Endothelial cell of umbilical vein (primary cell): ENCODE measurements at regions not wholly inside any gene's neighbourhood (a gene's known extent, or its start where the extent isn't known, plus 50 kb on each side); places are given as distances from the start of the nearest gene placed in this dataset.

Source experiments
- BruUV-seq: library from RNA; stranded (reverse); fragments of 400-500 nt; replicated peaks from 2 replicates; lab custom pipeline; 2021; lab: Mats Ljungman, UMichigan
- CTCF ChIA-PET: fragments of 300-600, 350-600 bp; sonication (Branson Sonifier 250); formaldehyde crosslinking; loops from one replicate; lab custom pipeline; 2021; ENCODE audit warnings: antibody characterized with exemption, inconsistent platforms; lab: Charles Lee
- POLR2A ChIA-PET: fragments of 300-600, 350-600 bp; sonication (Branson Sonifier 250); formaldehyde crosslinking; loops from one replicate; lab custom pipeline; 2021; ENCODE audit warnings: antibody characterized with exemption, inconsistent platforms; lab: Charles Lee
- DNase-seq: peaks from one replicate; pipeline ENCODE4 v3.0.0-alpha.2; 2011; ENCODE audit warnings: low read depth, low spot score
- FAIRE-seq: peaks from 2 replicates; lab custom pipeline; 2011; peaks lifted over from hg19 to GRCh38; lab: Jason Lieb, UNC
- H2AFZ ChIP-seq: 2 replicates; pipeline ENCODE4 v1.6.0; 2012; ENCODE audit warnings: low read depth, low read length, control low read depth, inconsistent platforms
- H3K27ac ChIP-seq: 2 replicates; pipeline ENCODE4 v1.5.1; 2011; ENCODE audit warnings: low read depth, mild to moderate bottlenecking, control low read depth, low read length, moderate library complexity; ENCODE audit not compliant: insufficient read depth
- H3K27me3 ChIP-seq, 2 experiments: 2 replicates each; pipeline versions ENCODE4 v1.6.0 to v1.6.1; 2011; ENCODE audit warnings: low read length in 2 of 2, mixed read lengths in 1 of 2; ENCODE audit not compliant: control insufficient read depth in 2 of 2, insufficient read depth in 2 of 2
- H3K36me3 ChIP-seq, 2 experiments: 2 replicates in 1 of 2; 3 replicates in 1 of 2; pipeline ENCODE4 v1.5.1; 2011; ENCODE audit warnings: low read length in 2 of 2, mild to moderate bottlenecking in 1 of 2, moderate library complexity in 1 of 2; ENCODE audit not compliant: control insufficient read depth in 2 of 2, insufficient read depth in 2 of 2; ENCODE audit errors: extremely low read depth in 1 of 2
- H3K4me1 ChIP-seq: 3 replicates; pipeline ENCODE4 v1.5.1; 2011; ENCODE audit warnings: mild to moderate bottlenecking, low read length; ENCODE audit not compliant: control insufficient read depth, insufficient read depth; ENCODE audit errors: extremely low read depth
- H3K4me2 ChIP-seq: 2 replicates; pipeline ENCODE4 v1.6.1; 2011; ENCODE audit warnings: low read length, control low read depth, mixed read lengths; ENCODE audit not compliant: insufficient read depth
- H3K4me3 ChIP-seq, 3 experiments: fragments of 200-600 bp in 1 of 3; sonication (generic), shearing (Covaris generic) in 1 of 3; replicated peaks in 1 of 3; 2 replicates each; pipeline ENCODE4 v1.5.1; 2011 to 2016; ENCODE audit warnings: control low read depth in 3 of 3, low read length in 3 of 3, mild to moderate bottlenecking in 2 of 3, inconsistent platforms in 1 of 3, low read depth in 1 of 3, moderate library complexity in 1 of 3; ENCODE audit not compliant: insufficient read depth in 1 of 3
- H3K79me2 ChIP-seq: 2 replicates; pipeline ENCODE4 v1.6.0; 2012; ENCODE audit warnings: low read length, inconsistent platforms; ENCODE audit not compliant: control insufficient read depth, insufficient read depth
- H3K9ac ChIP-seq: replicated peaks from 2 replicates; pipeline ENCODE3; 2011; ENCODE audit warnings: low read length, control low read depth; ENCODE audit not compliant: insufficient read depth; ENCODE audit errors: extremely low read depth
- H3K9me1 ChIP-seq: replicated peaks from 3 replicates; pipeline ENCODE4 v1.6.0; 2011; ENCODE audit warnings: mild to moderate bottlenecking, low read length; ENCODE audit not compliant: control insufficient read depth, insufficient read depth; ENCODE audit errors: extremely low read depth
- H3K9me3 ChIP-seq: replicated peaks from 2 replicates; pipeline ENCODE4 v1.5.1; 2012; ENCODE audit warnings: low read length, inconsistent platforms; ENCODE audit not compliant: control insufficient read depth, insufficient read depth
- H4K20me1 ChIP-seq: replicated peaks from 2 replicates; pipeline ENCODE3; 2011; ENCODE audit warnings: mild to moderate bottlenecking, low read length; ENCODE audit not compliant: control insufficient read depth, insufficient read depth; ENCODE audit errors: extremely low read depth
- EZH2 ChIP-seq: IDR thresholded peaks from 2 replicates; pipeline ENCODE4 v1.6.1; 2012; ENCODE audit warnings: borderline replicate concordance, low read depth, mild to moderate bottlenecking, moderate library complexity, low read length, inconsistent platforms; ENCODE audit not compliant: severe bottlenecking
- FOS ChIP-seq: IDR thresholded peaks from 2 replicates; pipeline ENCODE4 v1.6.1; 2011; ENCODE audit warnings: mild to moderate bottlenecking, low read length, moderate library complexity, borderline replicate concordance; ENCODE audit not compliant: insufficient read depth
- GATA2 ChIP-seq: IDR thresholded peaks from 2 replicates; pipeline ENCODE4 v1.7.0; 2011; ENCODE audit warnings: low read depth, mild to moderate bottlenecking, moderate library complexity, mixed read lengths, low read length; ENCODE audit not compliant: insufficient read length, insufficient read depth
- JUN ChIP-seq: IDR thresholded peaks from 2 replicates; pipeline ENCODE4 v1.6.1; 2011; ENCODE audit warnings: borderline replicate concordance, low read depth; ENCODE audit not compliant: insufficient read length, insufficient read depth
- MYC ChIP-seq: IDR thresholded peaks from one replicate; pipeline ENCODE4 v1.6.1; 2011; ENCODE audit warnings: mild to moderate bottlenecking, low read depth, low read length
- POLR2A ChIP-seq: IDR thresholded peaks from 2 replicates; pipeline ENCODE4 v1.6.1; 2012; ENCODE audit warnings: low read depth, mild to moderate bottlenecking, control low read depth, low read length
- POLR2AphosphoS5 ChIP-seq: IDR thresholded peaks from 2 replicates; pipeline ENCODE4 v1.6.1; 2012; ENCODE audit warnings: low read depth, mild to moderate bottlenecking, control low read depth, low read length, moderate library complexity; ENCODE audit not compliant: insufficient read depth
- dilution Hi-C: fragments of 300-500 bp; cut with MboI; formaldehyde crosslinking; loops from one replicate; pipeline ENCODE4 v1.15.0; 2019; ENCODE audit warnings: low sequenced_read_pairs; ENCODE audit not compliant: extremely low pct_ligation_motif_present
- intact Hi-C: fragments of 100-400 bp; cut with micrococcal nuclease; formaldehyde crosslinking; loops from one replicate; pipeline ENCODE4 v1.10.0; 2022
- TF ChIP-seq, protein P1 (sequence below): IDR thresholded peaks from 2 replicates; pipeline ENCODE4 v1.6.1; 2011; ENCODE audit not compliant: insufficient read depth, insufficient read length

DNA sequence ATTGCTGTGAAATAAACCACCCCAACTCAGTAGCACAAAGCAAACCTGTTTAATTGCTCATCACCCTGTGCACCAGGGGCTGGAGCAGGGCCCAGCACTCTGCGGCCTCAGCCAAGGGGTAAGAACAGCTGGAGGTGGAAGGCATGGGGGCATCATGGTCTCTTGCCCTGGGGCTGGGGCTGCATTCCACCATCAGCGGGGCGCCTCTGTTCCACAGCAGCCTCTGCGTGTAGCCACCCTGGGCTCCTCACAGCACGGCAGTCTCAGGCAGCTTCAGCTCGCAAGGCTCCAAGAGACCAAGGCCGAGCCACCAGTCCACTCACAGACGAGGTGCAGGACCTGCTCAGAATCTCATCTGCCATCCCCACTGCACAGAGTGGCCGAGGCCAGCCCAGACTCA, 630.7 kb downstream of the TBC1D22A start:
- no peaks in the 10 kb centered on the region for H4K20me1 ChIP-seq
- intact Hi-C loops (no loop called here), dilution Hi-C loops (no loop called here)
- H3K36me3 ChIP-seq = no peaks in the 10 kb centered on the region
- ChIA-PET POLR2A (no interaction called here), CTCF (no interaction called here)
- TF ChIP-seq POLR2AphosphoS5 (no peak), GATA2 (no peak), MYC (no peak), EZH2 (no peak), FOS (no peak), POLR2A (no peak)
- TF ChIP-seq, protein P1, sequence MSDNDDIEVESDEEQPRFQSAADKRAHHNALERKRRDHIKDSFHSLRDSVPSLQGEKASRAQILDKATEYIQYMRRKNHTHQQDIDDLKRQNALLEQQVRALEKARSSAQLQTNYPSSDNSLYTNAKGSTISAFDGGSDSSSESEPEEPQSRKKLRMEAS = no peak
- H3K4me2 ChIP-seq = no peak overlapping the region
- H3K9me3 ChIP-seq = no peaks in the 10 kb centered on the region
- FAIRE-seq (no peak), DNase-seq (no peak)
- H3K9ac ChIP-seq = no peak overlapping the region
- no peaks in the 10 kb centered on the region for H3K79me2 ChIP-seq
- BruUV-seq = no TSS peak
- no peak overlapping the region for H3K27ac ChIP-seq
- no peak overlapping the region for H2AFZ ChIP-seq
- H3K27me3 ChIP-seq = no peaks in the 10 kb centered on the region
- H3K4me3 ChIP-seq = no peak overlapping the region
- H3K9me1 ChIP-seq = no peaks in the 10 kb centered on the region
- no peaks in the 10 kb centered on the region for H3K4me1 ChIP-seq

DNA sequence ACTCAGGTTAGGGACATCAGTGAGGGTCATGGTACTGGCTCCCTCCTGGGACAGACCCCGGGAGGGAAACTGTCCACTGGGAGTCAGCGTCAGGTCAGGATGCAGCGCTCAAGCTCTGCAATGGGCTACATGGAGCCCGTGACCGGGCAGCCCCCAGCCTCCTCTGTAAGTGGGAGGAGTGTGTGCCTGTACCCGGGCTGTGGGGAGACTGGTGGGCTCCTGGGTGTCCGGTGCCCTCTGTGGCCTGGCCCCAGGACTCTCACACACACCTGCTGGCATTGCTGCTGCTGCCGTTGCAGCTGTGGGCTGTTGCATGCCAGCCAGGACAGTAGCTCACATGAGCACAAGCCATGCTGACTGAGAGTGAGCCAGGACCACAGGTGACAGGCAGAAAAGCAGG, 630.3 kb downstream of the TBC1D22A start:
- BruUV-seq = no TSS peak
- DNase-seq (no peak), FAIRE-seq (no peak)
- no peak overlapping the region for H2AFZ ChIP-seq
- no peaks in the 10 kb centered on the region for H3K9me3 ChIP-seq
- H3K27ac ChIP-seq = no peak overlapping the region
- H3K9me1 ChIP-seq = no peaks in the 10 kb centered on the region
- no peak for TF ChIP-seq FOS
- TF ChIP-seq, protein P1 = no peak
- TF ChIP-seq GATA2 = no peak
- no peak for TF ChIP-seq EZH2
- no peak for TF ChIP-seq MYC
- no peak for TF ChIP-seq JUN
- no peak overlapping the region for H3K9ac ChIP-seq
- no peaks in the 10 kb centered on the region for H3K4me1 ChIP-seq
- POLR2A ChIA-PET = no interaction called here
- dilution Hi-C loops = no loop called here
- CTCF ChIA-PET = no interaction called here
- H3K4me2 ChIP-seq = no peak overlapping the region
- no peaks in the 10 kb centered on the region for H3K36me3 ChIP-seq
- no peaks in the 10 kb centered on the region for H3K27me3 ChIP-seq
- no peak overlapping the region for H3K4me3 ChIP-seq
- no peaks in the 10 kb centered on the region for H4K20me1 ChIP-seq
- no peaks in the 10 kb centered on the region for H3K79me2 ChIP-seq
- intact Hi-C loops = no loop called here
